GM19193 (cell line): ENCODE measurements at regions not wholly inside any gene's neighbourhood (a gene's known extent, or its start where the extent isn't known, plus 50 kb on each side); places are given as distances from the start of the nearest gene placed in this dataset.

ENCODE experiments used
- POLR2A ChIP-seq: IDR thresholded peaks from 4 replicates; pipeline ENCODE4 v1.6.1; 2011; ENCODE audit not compliant: insufficient read depth, insufficient read length; ENCODE audit errors: extremely low read depth

DNA sequence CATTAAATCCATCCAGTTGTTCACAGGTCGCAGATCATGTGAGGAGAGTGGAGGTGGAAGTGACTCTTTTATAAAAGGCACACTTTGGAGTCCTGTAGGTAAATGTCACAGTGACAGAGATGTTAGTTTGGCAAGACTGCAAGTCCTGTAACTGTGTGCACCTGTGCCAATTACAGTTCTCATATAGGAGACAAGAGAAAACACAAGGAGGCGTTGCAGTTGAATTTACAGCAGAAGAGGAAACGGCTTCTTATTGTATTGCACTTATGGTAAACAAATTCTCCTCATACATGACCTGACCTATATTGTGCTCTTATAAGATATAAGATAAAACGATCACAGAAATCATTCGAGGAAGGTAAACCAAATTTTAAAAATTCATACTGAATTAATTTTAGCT lies 732.8 kb upstream of the SLC10A2 start:
- TF ChIP-seq POLR2A = no peak

- no peak for TF ChIP-seq POLR2A
Measured at GRCh38 chr13:103795892-103796478, 729.8 kb upstream of the SLC10A2 start.

DNA sequence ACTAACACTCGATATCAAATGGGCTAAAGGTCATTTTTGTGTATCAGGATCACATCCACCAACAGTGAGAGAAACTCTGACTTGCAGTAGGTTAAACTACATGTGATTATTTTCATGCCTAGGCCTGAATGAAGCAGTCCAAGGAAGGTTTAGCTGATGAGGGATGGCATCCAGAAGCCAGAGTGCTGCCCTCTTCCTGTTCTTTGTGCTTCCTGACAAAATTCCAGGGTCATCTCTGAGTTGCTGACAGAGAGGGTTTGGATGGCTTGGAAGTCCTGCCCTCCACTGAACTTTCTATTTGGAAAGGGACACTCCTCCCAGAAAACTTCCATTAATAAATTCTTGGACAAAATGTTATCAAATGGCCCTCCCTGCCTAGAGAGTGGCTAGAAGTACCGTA lies 728.3 kb upstream of the SLC10A2 start:
- no peak for TF ChIP-seq POLR2A

- no peak for TF ChIP-seq POLR2A
Measured at GRCh38 chr13:103788061-103788652, 721.9 kb upstream of the SLC10A2 start.

- TF ChIP-seq POLR2A = no peak
Measured at GRCh38 chr13:103772576-103772975, 706.4 kb upstream of the SLC10A2 start.

DNA sequence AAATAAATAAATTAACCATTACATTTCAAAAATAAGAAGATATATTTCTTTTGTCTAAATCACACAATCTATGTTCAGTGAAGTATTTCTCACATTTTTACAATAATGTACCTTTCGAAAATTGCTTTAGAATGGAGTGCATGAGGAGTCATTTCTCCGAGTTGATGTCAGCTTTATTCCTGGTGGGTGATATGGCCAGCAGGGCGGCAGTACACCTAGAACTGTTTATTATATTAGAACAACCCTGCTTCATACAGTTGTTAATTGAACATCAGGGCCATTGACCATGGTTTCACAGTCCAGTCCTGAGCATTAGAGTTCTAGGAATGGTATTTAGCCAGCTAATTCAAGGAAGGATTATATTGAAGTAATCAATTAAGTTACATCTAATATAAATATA lies 696.3 kb upstream of the SLC10A2 start:
- no peak for TF ChIP-seq POLR2A

DNA sequence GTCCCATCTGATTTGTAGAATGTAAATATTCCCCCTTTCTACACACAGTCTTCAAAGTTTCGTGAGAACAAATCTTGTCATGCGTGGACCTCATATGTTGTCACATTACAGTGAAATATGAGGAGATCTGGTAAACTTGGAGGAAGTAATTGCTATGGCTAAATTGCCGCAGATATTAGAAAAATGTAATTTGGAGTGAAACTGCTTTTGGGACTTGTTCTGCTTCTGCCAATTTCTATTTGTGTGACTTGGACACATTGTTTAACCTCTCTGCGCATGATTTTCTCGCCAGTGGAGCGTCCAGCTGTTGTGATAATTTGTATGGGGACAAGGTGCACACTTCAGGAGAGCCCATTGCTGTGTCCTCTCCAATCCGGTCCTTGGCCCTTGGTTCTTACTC lies 693.1 kb upstream of the SLC10A2 start:
- TF ChIP-seq POLR2A = no peak

GRCh38 chr13:103758222-103758621 lies 692.0 kb upstream of the SLC10A2 start:
- TF ChIP-seq POLR2A = no peak

DNA sequence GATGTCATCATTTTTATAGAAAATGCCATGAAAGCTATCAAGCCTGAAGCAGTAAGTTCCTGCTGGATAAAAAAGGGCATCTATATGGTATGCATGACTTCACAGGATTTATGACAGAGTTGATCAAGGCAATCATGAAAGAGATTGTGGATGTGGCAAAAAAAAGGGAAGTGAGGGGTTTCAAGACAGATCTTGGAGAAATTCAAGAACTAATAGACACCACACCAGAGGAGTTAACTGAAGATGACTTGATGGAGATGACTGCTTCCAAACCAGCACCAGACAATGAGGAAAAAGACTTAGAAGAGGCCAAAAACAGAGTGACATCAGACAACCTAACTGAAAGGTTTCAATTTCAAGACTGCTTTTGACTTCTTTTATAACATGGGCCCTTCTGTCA lies 691.1 kb upstream of the SLC10A2 start:
- no peak for TF ChIP-seq POLR2A

DNA sequence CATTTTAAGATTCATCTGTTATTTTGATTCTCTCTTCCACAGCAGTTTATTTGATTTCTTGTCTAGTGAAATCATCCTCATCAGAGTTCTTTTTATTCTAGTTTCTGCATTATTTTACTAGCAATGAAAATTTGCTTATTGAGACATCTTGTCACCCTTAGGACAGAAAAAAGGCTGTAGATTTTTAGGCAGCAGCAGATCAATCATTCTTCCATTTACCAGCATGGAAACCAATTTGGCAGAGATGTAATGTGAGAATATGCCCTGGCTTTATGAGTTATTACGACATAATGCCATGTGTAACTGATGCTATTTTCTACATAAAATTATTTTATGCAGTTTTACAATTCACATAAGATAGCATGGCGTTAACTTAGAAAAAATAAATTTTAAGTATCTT lies 688.6 kb upstream of the SLC10A2 start:
- no peak for TF ChIP-seq POLR2A

GRCh38 chr13:103734837-103735236 lies 668.6 kb upstream of the SLC10A2 start:
- no peak for TF ChIP-seq POLR2A

DNA sequence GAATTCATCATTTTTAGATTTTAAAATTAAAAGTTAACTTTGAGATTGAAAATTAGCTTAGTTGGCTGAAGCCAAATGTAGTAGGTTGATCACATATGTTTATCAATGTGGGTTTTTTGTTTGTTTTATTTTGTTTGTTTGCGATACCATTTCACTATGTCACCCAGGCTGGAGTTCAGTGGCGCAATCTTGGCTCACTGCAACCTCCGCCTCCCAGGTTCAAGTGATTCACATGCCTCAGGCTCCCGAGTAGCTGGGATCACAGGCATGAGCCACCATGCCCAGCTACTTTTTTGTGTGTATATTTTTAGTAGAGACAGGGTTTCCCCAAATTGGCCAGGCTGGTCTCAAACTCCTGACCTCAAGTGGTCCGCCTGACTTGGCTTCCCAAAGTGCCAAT lies 665.7 kb upstream of the SLC10A2 start:
- no peak for TF ChIP-seq POLR2A

DNA sequence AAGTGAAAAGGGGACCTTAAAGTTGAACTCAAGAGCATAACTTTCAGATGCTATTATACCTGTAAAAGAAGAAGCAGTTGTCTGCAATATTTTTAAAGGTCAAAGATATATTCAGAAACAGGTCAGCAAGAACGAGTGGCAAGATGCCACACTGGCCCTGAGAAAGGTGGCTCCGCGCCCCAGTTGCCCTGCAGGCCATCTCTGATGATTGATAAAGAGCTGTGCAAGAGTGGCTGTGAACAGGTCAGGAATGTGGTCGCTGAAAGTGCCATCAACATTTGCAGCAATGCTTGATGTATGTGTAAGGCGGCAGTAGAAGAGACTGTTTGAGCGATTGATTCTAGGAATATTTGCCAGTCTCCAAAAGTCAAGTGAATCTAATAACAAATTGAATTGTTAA lies 664.2 kb upstream of the SLC10A2 start:
- TF ChIP-seq POLR2A = no peak

DNA sequence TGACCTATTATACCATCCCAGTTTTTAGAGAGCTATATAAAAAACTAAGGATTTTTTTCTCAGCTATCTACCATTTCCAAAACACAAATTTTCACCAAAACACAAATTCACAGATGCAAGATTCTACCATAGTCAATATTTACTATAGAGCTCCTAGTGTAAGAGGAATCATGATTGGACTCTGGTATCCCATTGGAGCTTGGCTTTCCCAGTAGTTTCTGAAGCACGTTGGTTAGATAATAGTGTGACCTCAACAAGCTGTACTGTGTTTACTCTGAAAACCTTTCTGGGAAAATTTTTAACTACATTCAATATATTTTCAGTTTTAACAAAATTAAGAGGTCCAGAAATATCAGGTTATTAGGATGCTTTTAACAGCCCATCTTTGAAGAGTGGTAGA lies 660.6 kb upstream of the SLC10A2 start:
- TF ChIP-seq POLR2A = no peak

DNA sequence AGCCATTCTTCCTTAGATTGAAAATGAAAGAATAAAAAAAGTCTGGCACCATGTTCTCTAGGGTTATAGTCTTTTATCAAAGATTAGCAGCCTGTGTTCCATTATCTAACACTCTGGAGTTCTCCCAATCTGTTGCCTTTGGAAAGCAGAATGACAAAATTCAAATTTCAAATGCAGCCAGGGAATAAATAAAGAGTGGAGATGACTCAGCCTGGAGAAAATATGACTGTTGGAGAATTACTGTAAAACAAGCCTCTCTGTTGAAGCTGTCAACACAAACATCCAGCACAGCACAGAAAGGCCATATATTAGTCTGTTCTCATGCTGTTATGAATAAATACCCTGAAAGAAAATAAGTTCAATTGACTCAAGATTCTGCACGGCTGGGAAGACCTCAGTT lies 650.5 kb upstream of the SLC10A2 start:
- TF ChIP-seq POLR2A = no peak

- no peak for TF ChIP-seq POLR2A
Measured at GRCh38 chr13:103715335-103715734, 649.1 kb upstream of the SLC10A2 start.

- no peak for TF ChIP-seq POLR2A
Measured at GRCh38 chr13:103703246-103703645, 637.0 kb upstream of the SLC10A2 start.
